ENCODE measurements at regions not wholly inside any gene's neighbourhood (a gene's known extent, or its start where the extent isn't known, plus 50 kb on each side); places are given as distances from the start of the nearest gene placed in this dataset.

DNA sequence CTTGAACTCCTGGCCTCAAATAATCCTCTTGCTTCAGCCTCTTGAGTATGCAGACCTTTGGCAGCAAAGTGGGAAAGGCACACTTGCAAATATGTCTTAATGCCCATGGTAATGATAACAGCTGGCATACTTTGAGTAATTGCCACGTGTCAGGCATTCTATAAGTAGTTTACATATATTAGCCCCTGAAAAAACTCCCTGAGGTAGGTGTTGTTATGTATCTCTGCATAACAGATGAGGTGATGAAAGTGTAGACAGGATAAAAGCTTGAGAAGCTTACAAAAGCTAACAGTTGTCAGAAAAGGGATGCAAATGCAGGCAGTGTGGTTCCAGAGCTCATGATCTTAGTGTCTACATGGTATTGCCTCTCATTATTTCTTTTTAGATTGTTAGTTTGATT lies 291.1 kb upstream of the C11orf87 start:
- TF ChIP-seq, protein P1, sequence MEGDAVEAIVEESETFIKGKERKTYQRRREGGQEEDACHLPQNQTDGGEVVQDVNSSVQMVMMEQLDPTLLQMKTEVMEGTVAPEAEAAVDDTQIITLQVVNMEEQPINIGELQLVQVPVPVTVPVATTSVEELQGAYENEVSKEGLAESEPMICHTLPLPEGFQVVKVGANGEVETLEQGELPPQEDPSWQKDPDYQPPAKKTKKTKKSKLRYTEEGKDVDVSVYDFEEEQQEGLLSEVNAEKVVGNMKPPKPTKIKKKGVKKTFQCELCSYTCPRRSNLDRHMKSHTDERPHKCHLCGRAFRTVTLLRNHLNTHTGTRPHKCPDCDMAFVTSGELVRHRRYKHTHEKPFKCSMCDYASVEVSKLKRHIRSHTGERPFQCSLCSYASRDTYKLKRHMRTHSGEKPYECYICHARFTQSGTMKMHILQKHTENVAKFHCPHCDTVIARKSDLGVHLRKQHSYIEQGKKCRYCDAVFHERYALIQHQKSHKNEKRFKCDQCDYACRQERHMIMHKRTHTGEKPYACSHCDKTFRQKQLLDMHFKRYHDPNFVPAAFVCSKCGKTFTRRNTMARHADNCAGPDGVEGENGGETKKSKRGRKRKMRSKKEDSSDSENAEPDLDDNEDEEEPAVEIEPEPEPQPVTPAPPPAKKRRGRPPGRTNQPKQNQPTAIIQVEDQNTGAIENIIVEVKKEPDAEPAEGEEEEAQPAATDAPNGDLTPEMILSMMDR (IDR thresholded peaks at IDR 0.05; ENCODE audit: insufficient read depth, low read depth, low read length), result no peak
- DNase-seq (ENCODE audit: low read depth), result no peak
- CTCF ChIA-PET, result no interaction called here

DNA sequence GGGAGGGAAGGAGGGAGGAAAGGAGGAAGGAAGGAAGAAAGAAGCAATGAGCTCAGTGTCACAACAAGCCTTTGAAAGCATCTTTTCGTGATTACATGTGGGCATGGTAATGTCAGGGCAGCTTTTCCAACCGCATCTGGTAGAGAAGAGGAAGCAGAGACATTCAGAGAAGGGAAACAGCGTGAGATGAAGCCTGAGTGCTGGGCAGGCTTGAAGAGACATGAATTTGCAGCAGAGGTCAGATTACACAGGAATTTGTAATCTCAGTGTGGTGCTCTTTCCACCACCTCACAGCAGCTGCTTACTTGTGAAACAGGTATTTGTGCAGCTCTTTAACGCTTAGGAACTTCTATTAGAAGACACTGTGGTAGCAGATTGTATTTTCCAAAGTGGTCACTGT lies 289.5 kb upstream of the C11orf87 start:
- Histone ChIP-seq H3K36me3 (ENCODE audit: control insufficient read depth, insufficient read depth, low read length) (no peaks in the 10 kb centered on the region), H3K4me3 (ENCODE audit: low read depth, low read length) (no peak overlapping the region), H3K27me3 (ENCODE audit: control insufficient read depth, insufficient read depth, low read length) (no peaks in the 10 kb centered on the region)
- TF ChIP-seq, protein P1 (IDR thresholded peaks at IDR 0.05; ENCODE audit: insufficient read depth, low read depth, low read length), result no peak
- CTCF ChIA-PET, result no interaction called here
- DNase-seq (ENCODE audit: low read depth), result no peak
- POLR2A ChIA-PET, result no interaction called here

More for the DNA sequence above, 291.1 kb upstream of the C11orf87 start:
- Histone ChIP-seq H3K27me3 (ENCODE audit: control insufficient read depth, insufficient read depth, low read length) (no peaks in the 10 kb centered on the region), H3K4me3 (ENCODE audit: low read depth, low read length) (no peak overlapping the region), H3K36me3 (ENCODE audit: control insufficient read depth, insufficient read depth, low read length) (no peaks in the 10 kb centered on the region)
- POLR2A ChIA-PET, result no interaction called here

DNA sequence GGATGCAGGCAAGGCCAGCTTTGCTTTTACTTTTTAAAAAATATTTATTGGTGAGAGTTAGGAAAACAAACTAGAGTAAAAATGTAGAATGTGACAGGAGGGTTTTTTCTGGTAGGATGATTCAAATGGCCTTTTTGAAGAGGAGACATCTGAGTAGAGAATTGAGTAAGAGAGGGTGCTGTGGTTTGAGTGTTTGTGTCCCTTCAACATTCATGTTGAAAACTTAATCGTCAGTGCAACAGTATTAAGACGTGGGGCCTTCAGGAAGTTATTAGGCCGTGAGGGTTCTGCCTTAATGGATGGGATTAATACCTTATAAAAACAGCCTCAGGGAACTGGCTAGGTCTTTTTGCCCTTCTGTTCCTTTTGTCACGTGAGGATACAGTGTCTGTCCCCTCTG lies 288.8 kb upstream of the C11orf87 start:
- ChIA-PET CTCF (no interaction called here), POLR2A (no interaction called here)
- Histone ChIP-seq H3K27me3 (ENCODE audit: control insufficient read depth, insufficient read depth, low read length) (no peaks in the 10 kb centered on the region), H3K36me3 (ENCODE audit: control insufficient read depth, insufficient read depth, low read length) (no peaks in the 10 kb centered on the region), H3K4me3 (ENCODE audit: low read depth, low read length) (no peak overlapping the region)
- no peak for DNase-seq (ENCODE audit: low read depth)
- TF ChIP-seq, protein P1 (IDR thresholded peaks at IDR 0.05; ENCODE audit: insufficient read depth, low read depth, low read length), result no peak

DNA sequence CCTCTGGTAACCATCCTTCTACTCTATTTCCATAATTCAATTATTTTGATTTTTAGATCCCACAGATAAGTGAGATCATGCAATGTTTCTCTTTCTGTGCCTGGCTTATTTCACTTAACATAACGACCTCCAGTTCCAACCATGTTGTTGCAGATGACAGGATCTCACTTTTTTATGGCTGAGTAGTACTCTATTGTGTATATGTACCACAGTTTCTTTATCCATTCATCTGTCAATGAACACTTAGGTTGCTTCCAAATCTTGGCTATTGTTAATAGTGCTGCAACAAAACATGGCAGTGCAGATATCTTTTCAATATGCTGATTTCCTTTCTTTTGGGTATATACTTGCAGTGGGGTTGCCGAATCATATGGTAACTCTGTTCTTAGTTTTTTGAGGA lies 286.4 kb upstream of the C11orf87 start:
- DNase-seq (ENCODE audit: low read depth), result no peak
- no peak overlapping the region for H3K4me3 ChIP-seq (ENCODE audit: low read depth, low read length)
- TF ChIP-seq, protein P1 (IDR thresholded peaks at IDR 0.05; ENCODE audit: insufficient read depth, low read depth, low read length), result no peak
- ChIA-PET POLR2A (no interaction called here), CTCF (no interaction called here)
- no peaks in the 10 kb centered on the region for H3K36me3 ChIP-seq (ENCODE audit: control insufficient read depth, insufficient read depth, low read length)
- H3K27me3 ChIP-seq (ENCODE audit: control insufficient read depth, insufficient read depth, low read length), result no peaks in the 10 kb centered on the region

DNA sequence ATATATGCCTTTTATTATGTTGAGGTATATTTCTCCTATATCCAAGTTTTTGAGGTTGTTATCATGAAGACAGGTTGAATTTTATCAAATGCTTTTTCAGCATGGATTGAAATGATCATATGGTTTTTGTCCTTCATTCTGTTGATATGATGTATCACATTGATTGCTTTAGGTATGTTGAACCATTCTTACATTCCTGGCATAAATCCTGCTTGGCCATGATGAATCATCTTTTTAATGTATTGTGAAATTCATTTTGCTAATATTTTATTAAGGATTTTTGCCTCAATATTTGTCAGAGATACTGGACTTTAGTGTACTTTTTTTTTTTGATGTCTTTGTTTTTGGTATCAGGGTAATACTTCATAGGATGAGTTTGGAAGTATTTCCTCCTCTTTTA lies 283.8 kb upstream of the C11orf87 start:
- no peaks in the 10 kb centered on the region for H3K27me3 ChIP-seq (ENCODE audit: control insufficient read depth, insufficient read depth, low read length)
- ChIA-PET CTCF (no interaction called here), POLR2A (no interaction called here)
- TF ChIP-seq, protein P1 (IDR thresholded peaks at IDR 0.05; ENCODE audit: insufficient read depth, low read depth, low read length), result no peak
- no peak for DNase-seq (ENCODE audit: low read depth)
- H3K36me3 ChIP-seq (ENCODE audit: control insufficient read depth, insufficient read depth, low read length), result no peaks in the 10 kb centered on the region
- H3K4me3 ChIP-seq (ENCODE audit: low read depth, low read length), result no peak overlapping the region

All from BJ (cell line).